GM21717 (cell line): ENCODE measurements at regions not wholly inside any gene's neighbourhood (a gene's known extent, or its start where the extent isn't known, plus 50 kb on each side); places are given as distances from the start of the nearest gene placed in this dataset.
A peak's percentile ranks its signal among the peaks of the same experiment; 100 is the strongest.

ENCODE experiments used
- ATAC-seq: cut with Tn5 transposase; IDR thresholded peaks from one replicate; pipeline ENCODE4 v1.9.1; 2021; ENCODE audit warnings: mild to moderate bottlenecking, moderate library complexity; ENCODE audit not compliant: unreplicated experiment

DNA sequence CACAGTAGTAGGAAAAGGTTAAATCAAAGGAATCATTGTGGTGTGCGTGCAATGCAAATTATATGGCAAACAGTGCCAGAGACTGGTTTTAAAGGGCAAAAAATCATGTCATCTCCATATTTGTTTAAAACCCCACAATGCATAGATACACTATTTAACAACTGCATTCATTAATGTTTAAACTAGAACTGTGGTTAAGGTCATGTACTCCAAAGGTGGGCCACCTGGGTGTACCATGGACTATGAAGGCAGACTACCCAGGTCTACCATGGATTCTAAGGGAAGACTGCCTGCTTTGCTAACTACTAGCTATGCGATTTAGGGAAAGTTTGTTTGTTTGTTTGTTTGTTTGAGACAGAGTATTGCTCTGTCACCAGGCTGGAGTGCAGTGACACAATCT is 356.3 kb downstream of the ZEB2 start:
- ATAC-seq, result no peak

DNA sequence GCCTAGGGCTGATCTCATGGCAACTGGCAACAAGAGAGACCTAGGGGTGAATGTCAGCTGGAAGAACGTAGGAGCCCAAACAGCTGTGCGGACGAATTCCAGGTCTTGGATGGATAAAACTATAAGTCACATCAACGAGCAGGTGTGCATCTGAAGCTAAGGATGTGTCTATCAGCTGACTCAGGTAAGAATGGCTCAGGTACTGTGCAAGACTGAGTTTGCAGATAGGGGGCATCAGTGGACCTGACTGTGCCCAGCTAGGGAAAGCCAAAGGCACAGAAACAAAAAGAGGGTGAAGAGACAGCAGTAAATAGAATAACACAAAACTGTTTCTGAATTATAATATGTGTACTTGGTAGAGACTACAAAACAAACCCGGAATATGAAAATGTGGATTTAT is 357.3 kb downstream of the ZEB2 start:
- no peak for ATAC-seq

DNA sequence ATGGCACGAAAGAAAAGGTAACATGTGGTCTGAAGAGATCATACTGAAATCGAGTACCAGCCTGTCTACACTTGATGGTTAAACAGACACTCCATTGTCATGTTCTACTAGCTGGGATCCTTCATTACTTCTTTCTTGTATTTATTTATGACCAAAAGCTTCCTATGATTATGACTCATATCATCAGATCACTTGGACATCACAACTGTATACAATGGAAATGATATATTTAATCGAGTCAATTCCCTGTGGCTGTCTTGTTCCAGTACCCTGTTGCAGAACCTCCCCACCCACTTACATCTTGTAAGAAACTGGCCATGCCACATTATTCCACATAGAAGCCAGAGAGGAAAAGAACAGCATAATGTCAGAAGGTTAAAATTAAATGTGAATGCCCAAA is 358.9 kb downstream of the ZEB2 start:
- ATAC-seq, result no peak

DNA sequence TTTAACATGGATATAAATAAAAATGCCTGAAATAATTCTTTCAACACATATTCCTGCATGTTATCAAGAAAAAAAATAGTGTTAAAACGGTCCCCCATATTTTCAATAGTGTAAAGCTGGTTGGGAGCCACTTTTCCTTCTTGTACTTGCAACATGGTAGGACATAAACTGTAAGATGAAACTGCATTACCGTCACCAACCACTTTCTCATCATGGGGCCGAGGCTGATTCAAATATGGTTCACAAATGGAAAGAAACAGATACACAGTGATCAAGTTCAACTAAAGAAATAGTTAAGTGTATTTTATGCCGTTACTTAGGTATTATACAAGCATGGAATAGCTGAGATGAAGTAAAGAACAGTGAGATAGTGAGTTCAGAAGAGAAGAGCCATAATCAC is 360.7 kb downstream of the ZEB2 start:
- ATAC-seq, result no peak

DNA sequence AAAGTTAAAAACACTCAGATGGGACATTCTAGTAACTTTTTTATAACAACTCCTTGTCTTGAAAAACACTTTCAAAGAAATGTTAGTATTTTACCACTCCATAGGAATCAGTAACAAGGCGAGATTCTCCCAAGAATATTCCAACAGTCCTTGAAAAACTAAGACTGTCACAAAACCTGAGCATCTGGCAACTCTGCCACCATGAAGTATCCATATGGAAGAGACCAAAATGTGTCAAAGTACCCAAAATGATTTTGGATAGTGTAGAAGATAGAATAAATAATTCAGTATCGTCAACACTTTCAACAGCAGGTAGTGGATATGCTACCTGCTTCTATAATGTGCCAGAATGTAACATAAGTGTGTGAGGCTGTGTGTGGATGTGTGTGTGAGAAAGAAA is 361.8 kb downstream of the ZEB2 start:
- no peak for ATAC-seq

DNA sequence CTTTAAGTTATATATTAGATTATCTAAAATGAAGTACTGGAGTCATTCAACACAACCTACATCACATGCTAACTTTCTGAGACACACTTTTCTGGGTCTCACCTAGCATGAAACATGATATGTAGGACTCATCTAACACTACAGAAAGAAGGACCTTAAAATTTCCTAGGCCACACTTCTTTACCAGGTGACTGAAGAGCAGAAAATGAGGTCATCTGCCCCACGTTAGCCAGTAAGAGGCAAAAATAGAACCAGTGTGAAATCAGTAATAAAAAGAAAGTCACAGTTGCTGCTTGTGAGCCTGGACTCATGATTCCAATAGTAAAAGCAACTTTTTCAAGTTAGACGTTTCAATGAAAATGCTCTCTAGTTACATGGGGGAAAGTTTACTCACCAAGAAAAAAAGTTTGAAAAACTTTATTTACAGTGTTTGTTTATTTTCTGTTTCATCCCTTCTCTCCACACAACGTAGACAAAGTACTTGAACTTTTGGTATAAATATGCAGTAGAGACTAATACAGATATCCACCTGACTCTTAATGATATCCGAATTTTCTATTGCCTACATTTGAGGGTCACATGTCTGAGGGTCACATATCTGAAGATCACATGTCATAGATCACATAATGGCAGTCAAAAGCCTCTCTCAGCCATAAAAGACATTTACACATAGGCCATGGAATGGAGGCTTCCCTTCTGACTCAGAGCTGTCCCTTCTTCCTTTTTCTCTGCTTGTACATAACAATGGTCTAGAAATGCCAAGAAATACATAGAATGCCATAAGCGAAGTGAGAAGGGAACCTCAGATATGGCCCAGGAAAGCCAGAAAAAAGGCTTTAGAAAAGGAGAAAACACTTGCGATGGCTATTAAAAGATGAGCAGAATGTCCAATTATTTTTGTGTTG is 362.9 kb downstream of the ZEB2 start:
- peak; percentile 53 for ATAC-seq

DNA sequence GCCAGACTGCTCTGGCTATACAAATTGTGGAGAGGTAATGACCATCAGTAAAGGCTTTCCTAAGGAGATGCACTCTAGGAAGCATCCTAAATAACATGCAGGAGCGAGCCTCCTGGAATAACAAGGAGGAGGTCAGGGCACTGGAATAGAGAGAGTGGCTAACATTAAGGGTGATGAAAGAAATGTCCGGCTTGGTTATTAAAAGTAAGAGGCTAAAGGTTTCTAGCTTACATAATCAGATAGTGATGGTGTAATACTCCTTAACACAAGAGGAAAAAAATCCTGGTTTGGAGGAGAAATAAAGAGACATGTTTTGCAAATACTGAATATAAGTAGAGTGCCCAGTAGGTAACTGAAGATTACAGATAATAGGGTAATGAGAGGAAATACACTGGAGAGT is 365.7 kb downstream of the ZEB2 start:
- no peak for ATAC-seq

DNA sequence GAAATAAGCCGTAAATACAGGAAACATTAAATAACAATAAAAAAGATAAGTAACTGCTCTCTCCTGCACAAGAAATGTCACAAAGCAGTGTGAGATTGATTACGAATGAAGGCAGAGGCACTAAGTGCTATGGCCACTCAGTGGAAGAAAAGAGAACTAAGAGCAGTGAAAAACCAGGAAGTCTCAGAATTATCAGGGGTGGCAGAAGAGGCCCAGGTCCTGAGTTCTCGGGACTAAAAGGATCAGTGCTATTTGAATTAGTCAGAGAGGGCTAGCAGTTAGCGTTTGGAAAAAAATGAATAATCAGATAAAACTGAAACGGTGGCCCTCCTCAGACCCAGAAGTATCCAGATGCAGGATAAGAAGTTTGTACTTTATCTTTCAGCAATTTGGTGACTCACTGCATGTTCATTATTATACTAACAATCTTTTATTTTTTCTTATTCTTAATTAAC is 367.1 kb downstream of the ZEB2 start:
- no peak for ATAC-seq

DNA sequence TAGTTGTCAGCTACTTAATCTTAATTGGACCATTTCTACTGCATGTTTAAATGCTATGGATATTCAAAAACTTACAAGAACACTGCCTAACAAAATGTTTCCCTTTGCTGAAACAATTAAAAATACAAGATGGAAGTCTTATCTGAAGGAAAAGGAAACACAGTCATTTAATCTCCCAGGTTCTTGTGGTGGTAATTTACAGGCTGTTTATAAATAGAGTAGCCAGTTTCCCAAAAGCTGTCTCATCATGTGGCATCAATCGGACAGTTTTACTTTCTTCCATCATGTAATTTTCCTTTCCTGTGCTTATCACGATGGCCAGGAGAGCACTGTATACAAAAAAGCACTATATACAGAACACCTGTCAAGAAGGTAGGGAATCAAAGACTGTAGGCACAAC is 368.1 kb downstream of the ZEB2 start:
- ATAC-seq, result no peak

DNA sequence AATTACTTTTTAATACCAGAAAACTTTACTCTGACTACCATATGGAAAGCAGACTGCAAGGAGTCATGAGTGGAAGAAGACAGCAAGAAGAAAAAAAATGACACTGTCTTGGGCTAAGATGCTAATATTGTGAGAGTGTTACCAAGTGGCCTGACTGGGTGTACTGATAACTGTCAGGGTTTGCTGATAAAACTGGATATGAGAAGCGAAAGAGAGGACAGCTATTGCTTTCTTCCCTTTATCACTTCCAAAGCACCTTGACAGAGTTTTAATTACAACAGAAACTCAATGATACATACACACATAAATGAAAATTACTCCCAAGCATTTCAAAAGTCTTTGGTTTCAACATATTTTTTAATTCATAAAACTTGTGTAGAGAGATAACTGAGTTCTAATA is 368.5 kb downstream of the ZEB2 start:
- no peak for ATAC-seq

DNA sequence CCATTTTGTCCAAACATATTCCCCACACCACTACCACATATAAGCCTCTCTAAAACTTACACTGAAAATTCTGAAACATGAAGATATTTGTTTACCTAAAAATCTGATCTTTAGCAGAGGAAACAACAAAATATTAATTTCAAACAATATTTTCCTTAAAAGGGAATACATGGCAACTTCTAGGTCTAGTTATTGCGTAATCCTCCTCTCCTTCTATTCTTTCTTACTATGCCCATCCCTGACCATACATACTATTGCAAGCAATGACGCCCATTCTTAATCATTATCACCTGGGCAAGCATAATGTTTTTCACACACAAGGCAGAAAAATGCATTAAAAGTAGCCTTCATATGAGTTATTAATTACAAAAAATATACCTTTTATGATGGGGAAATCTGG is 372.6 kb downstream of the ZEB2 start:
- ATAC-seq, result no peak

DNA sequence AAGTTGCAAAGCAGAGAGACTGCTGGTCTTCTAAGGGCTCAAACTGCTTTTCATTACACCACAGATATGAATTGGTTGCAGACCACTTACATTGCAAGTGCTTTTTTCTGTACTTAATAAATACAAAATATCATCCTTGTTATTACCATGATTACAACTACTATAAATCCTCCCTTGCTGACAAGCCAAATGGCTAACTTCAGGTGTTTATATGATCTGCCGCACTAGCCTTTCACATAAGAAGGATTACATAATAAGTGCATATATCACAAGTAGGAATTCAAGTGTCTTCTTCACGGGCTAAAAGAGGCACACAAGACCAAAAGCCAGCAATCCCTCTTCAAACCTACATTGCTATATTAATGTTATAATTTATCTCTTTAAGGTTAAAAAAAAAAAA is 373.0 kb downstream of the ZEB2 start:
- ATAC-seq, result no peak

DNA sequence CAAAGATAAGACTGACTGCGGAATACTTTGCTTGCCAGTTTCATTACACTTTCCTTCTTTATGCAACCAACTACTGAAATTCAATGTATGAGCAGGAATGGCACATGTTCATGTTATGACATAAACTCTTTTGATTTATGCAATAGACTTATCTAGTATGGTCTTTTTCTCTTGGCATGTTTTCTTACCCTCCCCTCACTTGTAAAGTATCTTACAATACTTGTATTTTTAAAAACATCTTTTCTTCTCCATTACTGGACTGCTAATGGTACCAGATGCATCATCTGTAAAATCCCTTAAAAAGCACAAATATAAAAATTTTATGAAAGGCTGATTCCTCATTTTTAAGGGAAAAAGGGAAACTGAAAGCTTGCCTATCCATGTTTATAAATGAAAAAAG is 373.8 kb downstream of the ZEB2 start:
- no peak for ATAC-seq

DNA sequence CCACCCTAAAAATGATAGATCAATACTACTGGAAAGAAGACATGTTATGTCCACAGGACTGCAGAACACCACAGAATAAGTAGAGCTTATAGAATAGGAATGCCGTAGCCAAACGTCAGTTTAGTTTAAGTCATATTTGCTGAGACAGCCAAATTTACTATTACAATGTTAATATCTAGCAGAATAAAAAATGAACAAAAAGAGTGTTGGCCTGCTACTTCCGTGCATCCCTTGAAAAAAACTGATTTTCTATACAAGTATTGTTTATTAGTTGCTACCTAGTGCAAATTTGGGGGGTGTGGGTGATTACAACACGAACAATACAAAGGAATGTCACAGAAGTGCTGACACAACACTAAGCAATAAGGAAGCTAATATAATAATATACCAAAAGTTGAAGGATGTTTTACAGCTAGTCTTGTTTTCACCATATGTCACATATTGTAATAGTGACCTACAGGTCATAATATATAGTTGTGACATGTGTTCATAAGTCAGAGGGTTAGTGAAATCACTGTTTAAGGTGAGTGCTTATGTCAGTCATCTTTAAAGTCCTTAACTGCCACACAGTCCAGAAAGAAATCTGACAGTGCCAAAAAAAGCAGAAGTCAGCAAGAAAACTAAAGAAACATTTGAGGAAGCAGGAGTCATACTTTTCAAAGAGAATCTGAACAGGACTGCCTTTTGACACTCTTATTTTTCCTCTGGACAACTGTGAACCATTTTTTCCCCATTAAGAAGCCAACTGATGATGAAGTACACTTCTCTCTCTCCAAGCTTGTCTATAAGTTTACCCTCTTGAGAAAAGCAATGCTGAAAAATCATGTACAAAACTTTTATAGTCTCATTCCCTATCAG is 376.4 kb downstream of the ZEB2 start:
- no peak for ATAC-seq

DNA sequence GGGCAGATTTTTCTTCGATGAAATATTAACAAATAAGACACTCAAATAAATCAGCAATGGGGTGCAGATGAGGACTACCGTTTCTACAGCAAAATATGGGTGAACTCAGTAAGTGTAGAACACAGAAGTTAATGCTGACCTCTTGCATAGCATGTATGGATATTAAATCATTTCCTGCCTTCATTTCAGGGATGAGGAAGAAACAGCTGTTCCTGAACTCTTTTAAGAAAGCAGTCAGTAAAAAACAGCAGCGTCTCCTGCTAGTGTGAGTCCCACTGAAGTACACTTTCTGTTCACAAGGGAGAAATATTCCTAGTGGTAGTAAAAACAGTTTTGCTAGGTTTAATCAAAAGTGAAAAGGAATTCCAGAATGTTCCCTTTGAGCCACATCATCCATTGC is 379.0 kb downstream of the ZEB2 start:
- ATAC-seq, result no peak

DNA sequence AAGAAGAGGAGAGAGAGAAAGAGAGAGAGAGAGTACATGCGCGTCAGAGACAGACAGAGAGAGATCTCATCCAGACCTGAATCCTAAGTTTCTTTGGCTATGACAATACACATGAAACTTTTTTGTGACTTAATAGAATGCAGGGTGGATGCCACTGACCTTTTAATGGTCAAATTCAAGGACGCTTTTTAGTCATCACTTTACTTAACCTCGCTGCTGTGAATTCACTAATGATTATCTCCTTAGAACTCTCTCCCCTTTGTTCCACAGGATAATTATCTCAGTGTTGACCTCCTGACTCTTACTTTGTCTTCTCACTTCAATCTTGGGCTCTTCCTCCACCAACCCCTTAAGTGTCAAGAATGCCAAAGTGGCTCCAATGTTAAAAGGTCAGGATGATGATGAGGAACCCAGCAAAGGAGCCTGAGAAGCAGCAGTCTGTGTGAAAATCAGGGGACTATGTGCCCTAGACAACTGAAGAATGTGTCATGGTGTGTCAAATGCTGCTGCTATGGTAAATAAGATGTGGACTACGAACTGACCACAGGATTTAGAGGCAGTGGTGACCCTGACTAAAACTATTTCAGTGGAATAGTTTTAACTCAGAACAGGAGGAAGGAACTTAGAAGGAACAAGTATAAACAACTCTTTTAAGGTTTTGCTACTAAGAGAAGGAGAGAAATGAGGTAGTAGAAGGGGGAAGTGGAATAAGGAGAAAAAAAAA is 382.1 kb downstream of the ZEB2 start:
- ATAC-seq, result no peak

DNA sequence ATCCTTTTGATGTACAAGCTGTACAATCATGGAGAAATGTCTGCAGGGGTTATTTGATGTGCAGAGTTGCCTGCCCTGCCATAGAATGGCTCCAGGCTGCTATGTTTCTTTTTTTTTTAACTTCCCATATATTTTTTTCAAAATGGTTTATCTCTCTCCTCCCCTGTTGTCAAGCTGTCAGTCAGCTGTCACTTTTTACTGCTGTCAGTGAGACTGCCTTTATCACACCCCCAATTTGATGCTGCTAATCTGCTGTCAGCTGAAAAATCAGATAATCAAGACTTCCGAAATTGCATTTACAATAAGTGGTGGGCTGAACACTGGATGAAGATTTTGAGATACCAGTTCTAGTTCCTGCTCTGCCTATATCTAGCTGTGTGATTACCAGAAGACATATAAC is 382.6 kb downstream of the ZEB2 start:
- no peak for ATAC-seq

DNA sequence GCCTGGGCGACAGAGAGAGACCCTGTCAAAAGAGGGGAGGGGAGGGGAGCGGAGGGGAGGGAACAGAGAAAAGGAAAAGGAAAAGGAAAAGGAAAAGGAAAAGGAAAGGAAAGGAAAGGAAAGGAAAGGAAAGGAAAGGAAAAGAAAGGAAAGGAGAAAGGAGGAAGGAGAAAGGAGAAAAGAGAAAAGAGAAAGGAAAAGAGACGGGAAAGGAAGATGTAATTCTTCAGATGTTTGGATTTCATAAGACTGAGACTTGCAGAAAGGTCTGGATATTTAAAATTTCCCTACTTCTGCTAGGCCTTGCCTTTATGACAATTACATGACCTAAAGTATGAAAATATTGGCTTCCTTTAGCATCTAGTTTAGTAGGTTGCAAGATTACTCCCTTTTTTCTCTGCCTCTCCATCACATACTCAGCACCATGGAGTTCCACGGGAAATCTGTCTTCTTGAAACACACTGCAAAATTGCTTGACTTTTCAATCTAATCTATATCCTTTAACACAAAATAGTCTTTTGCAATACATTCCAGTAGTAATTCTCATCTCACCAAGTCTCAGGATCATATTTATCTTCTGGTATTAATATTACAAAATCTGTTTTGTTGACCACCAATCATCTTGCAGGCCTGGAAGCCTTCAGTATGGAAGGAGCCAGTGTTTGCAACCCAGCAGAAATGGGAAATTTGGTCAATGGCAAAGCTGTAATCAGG is 383.5 kb downstream of the ZEB2 start:
- no peak for ATAC-seq

DNA sequence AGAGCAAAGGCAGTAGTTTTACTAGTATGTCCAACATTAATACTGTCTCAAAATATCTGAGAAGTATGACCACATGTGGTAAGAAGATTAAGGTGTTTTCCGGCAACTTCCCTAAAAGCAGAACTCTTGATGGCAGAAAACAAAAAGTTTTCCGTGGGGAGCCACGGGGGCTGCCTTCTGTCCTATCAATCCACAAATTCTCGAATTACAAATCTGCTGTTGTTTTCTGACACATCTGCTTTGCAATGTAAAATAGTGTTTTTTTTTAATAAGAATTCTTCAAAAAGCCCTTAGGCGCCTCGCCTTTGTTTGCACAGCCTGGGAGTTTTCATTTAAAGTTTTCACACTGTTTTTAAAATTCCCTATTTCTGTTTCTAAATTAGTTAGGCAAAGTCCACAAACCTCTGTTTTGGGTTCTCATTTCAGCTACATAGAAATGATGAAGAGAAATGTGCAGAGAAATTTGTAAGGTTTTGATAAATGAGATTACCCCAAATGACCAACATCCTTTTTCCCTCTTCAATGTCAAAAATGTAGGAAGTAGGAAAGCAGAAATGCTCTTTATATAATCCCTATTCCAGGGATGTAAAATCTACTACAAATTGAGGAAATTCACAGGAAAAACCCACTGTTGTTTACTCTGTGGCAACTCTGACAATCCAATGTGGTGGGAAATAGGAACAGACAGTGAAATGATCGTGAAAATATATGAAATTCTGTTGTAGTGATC is 385.8 kb downstream of the ZEB2 start:
- ATAC-seq, result no peak

DNA sequence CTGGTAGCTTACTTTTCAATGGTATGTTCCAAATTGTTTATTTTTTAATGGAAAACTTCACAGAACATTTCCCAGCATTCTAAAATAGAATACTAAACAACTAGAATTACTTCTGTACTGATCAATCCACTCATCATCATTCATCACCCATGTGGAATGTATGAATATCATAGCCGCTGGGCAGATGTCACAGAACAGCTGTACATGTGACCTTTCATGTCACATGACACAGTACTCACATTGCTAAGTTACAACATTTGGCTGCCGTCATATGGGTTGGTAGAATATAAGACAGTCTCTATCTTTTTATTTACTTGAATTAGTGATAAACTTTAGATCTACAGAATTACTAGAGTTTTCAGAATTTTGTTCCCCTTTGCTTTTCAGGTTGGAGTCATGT is 387.6 kb downstream of the ZEB2 start:
- no peak for ATAC-seq
